ENCODE measurements at regions not wholly inside any gene's neighbourhood (a gene's known extent, or its start where the extent isn't known, plus 50 kb on each side); places are given as distances from the start of the nearest gene placed in this dataset.

DNA sequence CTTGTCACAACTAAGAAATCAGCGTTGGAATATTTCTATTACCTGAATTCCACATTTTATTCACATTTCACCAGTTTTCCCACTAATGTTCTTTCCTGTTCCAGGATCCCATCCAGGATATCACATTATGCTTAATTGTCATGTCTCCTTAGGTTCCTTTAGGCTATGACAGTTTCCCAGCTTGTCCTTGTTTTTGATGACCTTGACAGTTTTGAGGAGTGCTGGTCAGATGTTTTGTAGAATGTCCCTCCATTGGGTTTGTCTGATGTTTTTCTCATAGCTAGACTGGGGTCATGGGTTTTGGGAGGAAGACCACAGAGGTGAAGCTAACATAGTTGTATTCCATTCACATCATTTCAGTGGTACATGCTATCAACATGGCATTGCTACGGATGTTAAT lies 80.8 kb upstream of the HEPHL1 start:
- H3K4me3 Mint-ChIP-seq: no peak overlapping the region
- Histone ChIP-seq H3K27ac (ENCODE audit: insufficient read length, low read depth, low read length) (no peak overlapping the region), H3K4me2 (ENCODE audit: insufficient read depth, insufficient read length, low read length) (no peak overlapping the region), H3K9me3 (ENCODE audit: control insufficient read depth, low read depth, low read length) (no peaks in the 10 kb centered on the region), H3K14ac (ENCODE audit: insufficient read depth, low read length) (no peak overlapping the region), H2BK15ac (ENCODE audit: low read depth, low read length) (no peak overlapping the region), H2AFZ (ENCODE audit: low read length) (no peak overlapping the region), H3K9ac (ENCODE audit: extremely low read depth, insufficient read length, low read length) (no peak overlapping the region), H3K23ac (ENCODE audit: insufficient read length, low read depth, low read length) (no peak overlapping the region), H3K56ac (ENCODE audit: insufficient read length, low read depth, low read length) (no peak overlapping the region), H2BK120ac (ENCODE audit: low read depth, low read length, poor library complexity, severe bottlenecking) (no peak overlapping the region), H2BK5ac (ENCODE audit: insufficient read length, low read length) (no peak overlapping the region), H3K27me3 (ENCODE audit: insufficient read depth, low read length) (no peaks in the 10 kb centered on the region), H4K5ac (ENCODE audit: insufficient read length, low read depth, low read length) (no peak overlapping the region), H3K4me1 (ENCODE audit: insufficient read depth, low read length) (no peaks in the 10 kb centered on the region), H4K91ac (ENCODE audit: insufficient read length, low read depth, low read length) (no peak overlapping the region), H4K20me1 (ENCODE audit: control insufficient read depth, insufficient read depth, insufficient read length) (no peaks in the 10 kb centered on the region), H3K4ac (ENCODE audit: low read depth, low read length) (no peak overlapping the region), H3K79me2 (ENCODE audit: insufficient read depth, low read length) (no peaks in the 10 kb centered on the region), H2AK5ac (ENCODE audit: insufficient read length, low read length) (no peak overlapping the region), H2BK20ac (ENCODE audit: low read depth, low read length, poor library complexity, severe bottlenecking) (no peak overlapping the region), H3K79me1 (ENCODE audit: insufficient read depth, low read depth, low read length, poor library complexity, severe bottlenecking) (no peaks in the 10 kb centered on the region), H3K23me2 (ENCODE audit: insufficient read length, low read depth, low read length, poor library complexity, severe bottlenecking) (no peaks in the 10 kb centered on the region), H2BK12ac (ENCODE audit: insufficient read length, low read depth, low read length) (no peak overlapping the region), H4K8ac (replicated peaks; ENCODE audit: insufficient read length, low read depth, low read length) (no peak overlapping the region), H3K18ac (ENCODE audit: insufficient read length, low read depth, low read length) (no peak overlapping the region), H3T11ph (ENCODE audit: low read length) (no peak overlapping the region)
- H3K9me3 Mint-ChIP-seq: no peaks in the 10 kb centered on the region
- no peak overlapping the region for H3K27ac Mint-ChIP-seq
- WGBS (ENCODE audit: extremely low coverage, insufficient read length, low lambda C conversion rate): no CpG with 5 or more reads among the region's 2 CpGs
- no peaks in the 10 kb centered on the region for H3K4me1 Mint-ChIP-seq
- TF ChIP-seq, protein P1, sequence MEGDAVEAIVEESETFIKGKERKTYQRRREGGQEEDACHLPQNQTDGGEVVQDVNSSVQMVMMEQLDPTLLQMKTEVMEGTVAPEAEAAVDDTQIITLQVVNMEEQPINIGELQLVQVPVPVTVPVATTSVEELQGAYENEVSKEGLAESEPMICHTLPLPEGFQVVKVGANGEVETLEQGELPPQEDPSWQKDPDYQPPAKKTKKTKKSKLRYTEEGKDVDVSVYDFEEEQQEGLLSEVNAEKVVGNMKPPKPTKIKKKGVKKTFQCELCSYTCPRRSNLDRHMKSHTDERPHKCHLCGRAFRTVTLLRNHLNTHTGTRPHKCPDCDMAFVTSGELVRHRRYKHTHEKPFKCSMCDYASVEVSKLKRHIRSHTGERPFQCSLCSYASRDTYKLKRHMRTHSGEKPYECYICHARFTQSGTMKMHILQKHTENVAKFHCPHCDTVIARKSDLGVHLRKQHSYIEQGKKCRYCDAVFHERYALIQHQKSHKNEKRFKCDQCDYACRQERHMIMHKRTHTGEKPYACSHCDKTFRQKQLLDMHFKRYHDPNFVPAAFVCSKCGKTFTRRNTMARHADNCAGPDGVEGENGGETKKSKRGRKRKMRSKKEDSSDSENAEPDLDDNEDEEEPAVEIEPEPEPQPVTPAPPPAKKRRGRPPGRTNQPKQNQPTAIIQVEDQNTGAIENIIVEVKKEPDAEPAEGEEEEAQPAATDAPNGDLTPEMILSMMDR (conservative IDR thresholded peaks at IDR 0.05): no peak
- no peak for DNase-seq
- no peaks in the 10 kb centered on the region for H3K36me3 Mint-ChIP-seq (ENCODE audit: insufficient read depth in 1 of 3, low read depth in 3 of 3)
- H3K27me3 Mint-ChIP-seq (ENCODE audit: low read depth): peaks cover 6% of the 10 kb centered on the region; the same call in 1 of the 2 replicates

All from H9 (cell line).